IPS-NIHi11 (cell line): ENCODE measurements at regions not wholly inside any gene's neighbourhood (a gene's known extent, or its start where the extent isn't known, plus 50 kb on each side); places are given as distances from the start of the nearest gene placed in this dataset.
"Not testable (repeated sequence)": the region's sequence is repeated elsewhere in the genome, so short reads cannot be mapped to it uniquely, and the experiment has no call there.

ENCODE experiments used
- DNase-seq: peaks from one replicate; pipeline ENCODE4 v3.0.0; 2012; ENCODE audit warnings: mixed read lengths, low spot score

DNA sequence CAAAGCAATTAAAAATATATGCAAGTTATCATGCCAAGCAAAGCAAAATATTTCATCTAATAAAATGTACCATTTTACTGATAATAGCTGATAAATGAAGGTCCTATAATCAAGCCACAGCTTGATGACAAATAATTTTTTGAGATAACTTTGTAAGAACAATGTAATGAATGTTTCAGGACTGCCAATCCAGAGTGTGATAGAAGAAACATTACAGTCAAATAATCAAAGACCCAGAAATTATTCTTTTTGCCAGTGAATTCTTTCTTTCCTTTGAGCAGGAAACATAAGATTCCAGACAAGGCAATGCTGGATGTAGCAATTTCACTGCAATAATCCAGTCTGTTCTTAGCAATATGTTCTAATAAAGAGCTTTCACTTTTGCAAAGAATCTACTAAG lies 556.1 kb downstream of the PLOD2 start:
- DNase-seq: no peak

DNA sequence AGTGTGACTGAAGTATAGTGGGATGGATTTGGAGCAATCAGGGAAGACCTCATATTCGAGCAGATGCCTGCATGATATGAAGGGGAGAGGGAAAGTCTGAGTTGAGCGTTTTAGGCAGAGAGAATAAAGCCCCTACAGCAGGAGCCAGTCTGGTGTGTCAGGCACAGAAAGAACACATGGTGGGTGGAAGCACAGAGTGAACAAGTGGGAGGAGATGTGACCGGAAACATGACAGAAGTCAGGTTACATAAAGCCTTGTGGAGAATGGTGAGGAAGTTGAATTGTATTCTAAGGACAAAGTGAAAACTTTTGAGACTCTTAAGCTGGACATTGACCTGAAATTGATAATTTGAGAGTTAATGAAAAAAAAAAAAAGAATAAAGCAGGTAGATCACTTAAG lies 541.0 kb downstream of the PLOD2 start:
- DNase-seq: no peak

DNA sequence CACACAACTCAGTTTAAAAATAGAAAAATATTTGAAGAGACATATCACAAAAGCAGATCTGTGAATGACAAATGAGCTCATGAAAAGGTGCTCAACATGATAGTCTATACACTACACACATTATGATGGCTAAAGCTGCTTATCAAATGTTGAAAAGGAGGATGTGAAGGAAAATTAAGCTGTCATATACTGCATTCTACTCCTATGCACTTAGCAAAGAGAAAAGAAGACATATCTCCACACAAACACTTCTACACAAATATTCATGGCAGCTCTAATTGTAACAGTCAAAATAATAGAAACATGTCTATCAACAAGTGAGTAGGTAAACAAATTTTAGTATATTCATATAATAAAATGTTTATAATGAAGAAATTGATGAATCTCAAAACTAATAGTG lies 540.5 kb downstream of the PLOD2 start:
- no peak for DNase-seq

DNA sequence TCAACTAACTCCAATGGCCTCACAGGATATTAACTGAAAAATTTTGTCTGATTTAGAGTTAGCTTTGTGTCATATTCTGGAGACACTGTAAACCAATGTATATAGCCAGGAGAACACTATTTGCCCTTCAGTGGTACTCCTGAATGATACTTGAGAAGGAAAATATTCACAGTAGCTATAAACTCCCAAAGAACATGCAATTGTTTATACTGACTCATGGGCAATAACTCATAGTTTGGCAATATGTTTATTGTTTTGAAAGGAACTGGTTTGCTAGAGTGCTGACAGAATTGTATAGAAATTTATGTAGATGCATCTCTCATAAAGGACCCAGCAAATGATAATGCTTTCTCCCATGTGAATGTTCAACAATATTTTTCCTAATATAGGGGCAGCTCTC lies 537.6 kb downstream of the PLOD2 start:
- DNase-seq: no peak

DNA sequence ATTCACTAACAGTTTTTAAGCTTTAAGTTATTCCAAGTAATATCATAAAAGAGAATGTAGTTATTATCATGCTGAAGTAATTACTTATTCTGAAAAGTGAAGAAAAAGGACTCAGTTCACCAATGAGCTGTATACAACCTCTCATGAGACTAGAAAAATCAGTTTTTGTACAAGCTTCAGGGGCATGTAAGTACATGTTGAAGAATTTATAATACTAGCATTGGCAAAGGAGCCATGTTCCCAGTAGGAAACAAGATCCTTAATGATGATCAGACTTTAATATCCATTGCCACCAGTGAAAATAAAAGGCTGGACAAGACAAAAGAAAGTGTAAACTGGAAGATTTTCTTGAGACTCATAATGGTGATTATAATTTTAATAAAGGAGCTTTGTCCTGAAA lies 532.8 kb downstream of the PLOD2 start:
- no peak for DNase-seq

DNA sequence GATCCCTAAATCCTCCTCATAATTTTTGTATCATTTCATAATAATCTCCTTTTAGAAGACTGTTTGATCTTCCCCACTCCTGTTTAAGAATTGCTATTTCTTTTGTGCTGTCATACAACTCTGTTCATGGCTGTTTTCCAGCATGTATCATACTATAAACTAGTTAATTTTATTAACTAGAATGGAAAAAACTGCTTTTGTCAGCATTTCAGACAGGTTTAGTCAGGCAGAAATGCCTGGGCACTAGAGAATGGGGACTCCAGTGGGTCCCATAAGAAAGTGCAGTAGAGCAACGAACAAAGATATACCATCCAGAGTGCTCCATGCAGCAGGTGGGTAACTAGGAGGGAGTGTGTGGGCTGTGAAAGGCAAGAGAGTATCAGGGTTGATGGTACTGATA lies 523.9 kb downstream of the PLOD2 start:
- DNase-seq: no peak

DNA sequence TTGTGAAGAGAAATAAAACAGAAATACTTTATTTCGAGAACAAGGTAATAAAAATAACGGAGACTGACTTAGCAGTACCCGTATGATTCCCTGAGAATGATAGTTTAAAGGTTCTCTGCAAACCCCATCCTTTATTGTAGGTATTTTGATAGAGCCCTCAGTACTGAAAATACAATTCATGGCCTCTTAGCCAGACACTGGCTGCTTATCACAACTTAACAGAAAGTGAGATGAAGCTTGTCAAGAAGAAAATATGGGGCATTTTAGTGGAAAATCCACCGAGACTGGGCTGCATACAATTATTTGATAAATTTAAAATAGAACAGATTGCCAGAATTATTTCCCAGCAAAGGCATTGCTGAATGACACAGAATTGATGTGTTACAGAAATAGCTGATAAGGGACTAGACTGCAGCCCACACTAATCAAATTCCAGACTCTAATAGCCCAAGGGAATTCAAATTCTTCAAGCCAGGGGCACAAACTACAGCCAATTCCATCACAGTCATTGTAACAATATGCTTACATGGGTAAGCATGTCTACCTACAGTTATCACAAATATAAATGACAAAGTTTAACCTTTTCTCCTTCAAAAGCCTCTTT lies 521.9 kb downstream of the PLOD2 start:
- DNase-seq: no peak

DNA sequence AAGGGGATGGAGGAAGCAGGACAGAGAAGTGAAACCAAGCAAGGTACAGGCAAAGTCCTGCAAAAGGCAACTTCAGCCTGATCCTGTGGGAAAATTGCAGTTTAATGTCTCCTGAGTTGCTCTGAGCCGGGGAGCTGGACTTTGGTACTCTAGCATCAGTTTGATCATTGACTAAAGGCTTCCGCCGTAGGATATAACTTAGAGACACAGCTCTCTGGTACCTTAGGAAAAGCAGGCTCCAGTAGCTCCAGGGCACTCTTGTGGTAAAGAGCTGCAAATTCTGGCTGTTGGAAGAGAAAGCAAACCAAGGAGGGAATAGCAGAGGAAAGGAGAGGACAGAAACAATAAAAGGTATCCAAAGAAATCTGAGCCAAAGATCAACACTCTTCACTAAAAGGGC lies 521.1 kb downstream of the PLOD2 start:
- no peak for DNase-seq

DNA sequence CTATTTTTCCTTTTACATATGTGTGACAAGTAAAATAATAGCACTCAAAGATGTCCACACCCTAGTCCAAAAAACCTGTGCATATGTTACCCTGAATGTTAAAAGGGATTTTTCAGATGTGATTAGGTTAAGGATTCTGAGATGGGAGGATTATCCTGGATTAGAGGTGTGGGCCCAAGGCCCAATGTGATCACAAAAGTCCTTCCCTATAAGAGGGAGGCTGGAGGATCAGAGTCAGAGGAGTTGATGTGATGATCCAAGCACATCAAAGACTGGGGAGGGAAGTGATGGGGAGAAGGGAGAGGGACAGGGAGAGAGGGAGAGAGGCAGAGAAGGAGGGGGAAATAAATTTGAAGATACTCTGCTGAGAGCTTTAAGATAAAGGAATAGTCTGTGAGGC lies 512.6 kb downstream of the PLOD2 start:
- no peak for DNase-seq

DNA sequence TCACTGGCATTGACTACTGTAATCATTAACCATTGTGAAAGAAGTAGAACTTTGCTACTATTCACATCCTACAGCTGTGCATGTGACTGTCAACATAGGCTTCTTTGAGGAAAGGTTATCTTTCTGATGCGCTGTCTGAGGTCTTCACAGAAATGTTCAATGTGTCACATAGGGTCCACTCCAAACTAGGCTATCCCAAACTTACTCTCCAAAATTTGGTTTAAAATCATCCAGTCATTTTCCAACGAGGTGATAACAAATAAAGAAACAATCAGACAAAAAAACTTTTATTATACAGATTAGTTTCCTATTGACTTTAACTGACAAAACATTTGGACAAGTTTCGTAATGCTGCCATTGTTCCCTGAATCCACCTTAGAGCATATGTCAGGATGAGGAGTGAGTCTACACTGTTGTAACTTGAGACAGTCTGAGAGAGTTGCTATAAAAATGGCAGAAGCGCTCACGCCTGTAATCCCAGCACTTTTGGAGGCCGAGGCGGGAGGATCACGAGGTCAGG lies 511.6 kb downstream of the PLOD2 start:
- no peak for DNase-seq

DNA sequence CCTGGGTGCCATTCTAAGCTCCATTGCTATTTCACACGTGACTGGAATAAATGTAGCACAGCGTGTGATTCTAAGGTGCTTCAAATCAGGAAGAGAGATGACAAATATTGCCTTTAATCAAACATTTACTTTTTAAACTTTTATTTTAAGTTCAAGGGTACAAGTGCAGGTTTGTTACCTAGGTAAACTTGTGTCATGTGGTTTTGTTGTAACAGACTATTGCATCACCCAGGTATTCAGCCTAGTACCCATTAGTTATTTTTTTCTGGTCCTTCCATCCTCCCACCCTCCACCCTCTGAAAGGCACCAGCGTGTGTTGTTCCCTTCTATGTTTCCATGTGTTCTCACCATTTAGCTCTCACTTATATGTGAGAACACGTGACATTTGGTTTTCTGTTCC lies 510.8 kb downstream of the PLOD2 start:
- no peak for DNase-seq

DNA sequence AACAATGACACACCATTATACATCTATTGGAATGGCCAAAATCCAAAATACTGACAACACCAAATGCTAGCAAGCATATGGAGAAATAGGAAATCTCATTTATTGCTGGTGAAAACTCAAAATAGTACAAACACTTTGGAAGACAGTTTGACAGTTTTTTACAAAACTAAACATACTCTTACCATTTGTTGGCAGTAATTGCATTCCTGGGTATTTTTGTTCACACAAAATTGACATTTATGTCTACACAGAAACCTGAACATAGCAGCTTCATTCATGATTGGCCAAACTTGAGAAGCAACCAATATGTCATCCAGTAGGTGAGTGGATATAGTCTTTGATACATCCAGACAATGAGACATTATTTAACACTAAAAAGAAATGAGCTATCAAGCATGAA lies 489.9 kb downstream of the PLOD2 start:
- no peak for DNase-seq

DNA sequence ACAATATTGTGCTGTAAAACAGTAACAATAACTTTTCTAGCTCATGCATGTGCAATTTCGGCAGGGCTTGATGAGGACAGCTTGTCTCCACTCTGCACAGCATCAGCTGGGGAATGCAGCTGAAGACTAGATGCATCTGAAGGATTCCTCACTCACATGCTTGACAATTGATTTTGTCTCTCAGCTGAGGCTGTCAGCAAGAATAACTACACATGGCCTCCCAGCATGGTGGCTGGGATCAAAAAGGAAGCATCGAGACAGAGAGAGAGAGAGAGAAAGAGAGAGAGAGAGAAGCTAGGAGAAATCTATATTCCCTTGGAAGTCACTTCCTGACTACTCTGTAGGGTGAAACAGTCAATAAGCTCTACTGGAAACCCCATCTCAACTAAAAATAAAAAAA lies 487.1 kb downstream of the PLOD2 start:
- DNase-seq: no peak

DNA sequence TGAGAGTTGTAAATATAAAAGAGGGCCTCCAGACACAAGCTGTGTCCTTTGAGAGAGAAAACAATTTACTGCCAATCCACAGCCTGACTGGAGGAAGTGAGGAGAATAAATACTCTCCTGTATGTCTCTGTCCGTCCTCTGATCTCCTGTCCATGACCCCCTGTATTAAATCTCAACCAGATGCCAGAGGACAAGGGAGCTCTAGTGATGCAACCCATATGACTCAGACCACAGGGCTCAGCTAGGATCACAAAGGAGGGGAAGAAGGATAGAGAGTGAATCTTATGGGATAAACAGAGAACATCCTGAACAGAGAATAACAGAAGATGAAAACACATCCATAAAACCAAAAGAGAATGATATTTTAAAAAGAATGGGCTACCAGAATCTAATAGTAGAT lies 482.6 kb downstream of the PLOD2 start:
- DNase-seq: no peak

DNA sequence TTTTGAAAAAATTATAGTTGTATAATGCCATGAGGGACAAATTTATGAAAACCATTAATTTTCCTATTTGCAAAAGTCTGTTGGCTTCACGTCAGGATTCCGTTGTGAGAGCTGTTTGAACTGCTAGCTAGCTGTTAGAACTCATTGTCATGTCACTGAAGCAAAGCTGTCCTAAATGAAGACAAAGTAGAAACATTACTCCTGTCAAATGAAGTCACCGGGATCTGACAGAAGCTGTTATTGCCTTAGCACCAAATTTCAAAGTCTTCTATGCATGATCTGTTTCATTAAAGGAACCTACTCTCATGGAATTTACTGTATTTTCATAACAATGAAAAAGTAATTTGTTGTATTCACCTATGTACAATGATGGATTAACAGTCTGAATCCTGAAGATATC lies 479.8 kb downstream of the PLOD2 start:
- no peak for DNase-seq

DNA sequence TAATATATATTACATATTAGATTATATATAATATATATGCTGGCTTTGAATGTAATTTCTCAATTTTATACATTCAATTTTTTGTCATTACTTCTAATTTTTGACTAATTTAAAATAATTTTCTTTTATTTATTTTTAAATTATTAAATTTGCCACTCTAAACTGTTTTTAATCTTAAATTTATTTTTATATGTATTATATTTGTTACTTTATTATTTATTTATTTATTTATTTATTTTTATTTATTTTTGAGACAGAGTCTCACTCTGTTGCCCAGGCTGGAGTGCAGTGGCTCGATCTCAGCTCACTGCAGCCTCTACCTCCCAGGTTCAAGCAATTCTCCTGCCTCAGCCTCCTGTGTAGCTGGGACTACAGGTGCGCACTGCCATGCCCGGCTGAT lies 473.0 kb downstream of the PLOD2 start:
- DNase-seq: not testable (repeated sequence)

DNA sequence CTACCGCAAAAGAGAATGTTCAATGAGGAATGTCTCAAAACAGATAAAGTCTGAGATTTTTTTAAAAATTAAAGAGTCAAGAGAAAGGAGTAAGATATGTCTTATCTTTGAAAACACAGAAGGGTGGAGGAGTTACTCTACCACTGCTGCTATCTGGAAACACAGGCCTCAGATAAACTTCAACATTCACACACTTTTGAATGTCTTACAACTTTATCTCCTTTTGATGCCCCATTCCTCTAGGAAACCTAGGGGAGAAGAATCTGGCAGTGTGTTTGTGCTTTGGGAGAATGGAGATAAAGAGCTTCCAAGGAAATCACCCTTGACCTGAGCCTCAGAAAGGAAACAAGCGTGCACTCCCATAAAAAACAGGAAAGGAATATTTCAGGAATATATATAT lies 468.2 kb downstream of the PLOD2 start:
- DNase-seq: no peak

DNA sequence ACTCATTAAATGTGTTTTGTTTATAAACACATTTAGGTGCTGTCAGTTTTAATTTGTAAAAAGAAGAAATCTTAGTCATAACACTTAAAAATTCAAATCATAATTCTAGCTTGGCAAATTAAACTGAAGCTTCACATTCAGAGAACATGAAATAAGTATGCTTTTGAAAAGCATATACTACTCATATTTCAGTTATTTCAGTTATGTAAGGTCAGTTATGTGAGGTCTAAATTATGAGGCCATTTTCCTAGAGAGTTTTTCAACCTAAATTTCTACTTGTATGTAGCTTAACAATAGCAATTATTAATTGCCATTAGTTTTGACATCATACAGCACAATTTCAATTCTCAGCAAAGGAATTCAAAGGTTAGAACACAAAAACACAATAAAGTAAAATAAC lies 465.0 kb downstream of the PLOD2 start:
- no peak for DNase-seq

DNA sequence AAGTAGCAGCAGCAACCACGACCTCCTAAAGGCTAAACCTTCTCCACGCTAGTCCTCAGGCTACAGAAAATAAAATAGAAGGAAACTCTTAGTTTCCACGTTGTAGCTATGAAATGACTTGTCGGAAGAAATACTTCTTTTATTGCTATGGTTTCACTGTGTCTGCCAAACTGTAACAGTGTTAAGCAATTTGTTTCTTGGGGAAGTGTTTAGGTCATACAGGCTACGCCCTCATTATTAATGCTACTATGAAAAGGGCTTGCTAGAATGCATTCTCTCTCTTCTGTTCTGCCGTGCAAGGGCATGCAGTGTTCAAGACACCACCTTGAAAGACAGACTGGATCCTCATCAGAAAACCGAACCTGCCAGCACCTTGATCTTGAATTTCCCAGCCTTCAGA lies 462.7 kb downstream of the PLOD2 start:
- DNase-seq: no peak

DNA sequence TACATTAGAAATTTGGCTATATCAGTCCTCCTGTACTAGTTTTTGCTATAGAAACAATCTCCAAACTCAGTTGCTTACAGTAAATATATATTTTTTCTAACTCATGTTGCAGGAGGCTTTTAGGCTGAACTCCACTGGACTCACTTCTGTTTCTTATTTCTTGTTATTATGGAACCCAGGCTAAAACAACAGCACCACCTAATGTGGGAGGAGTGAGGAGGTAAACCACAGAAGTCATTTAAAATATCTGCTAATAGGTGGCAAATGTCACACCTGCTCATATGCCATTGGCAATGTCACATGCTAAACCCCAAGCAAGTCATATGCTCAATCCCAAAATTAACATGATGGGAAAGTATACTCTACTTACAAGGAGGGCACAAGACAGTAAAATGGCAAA lies 462.2 kb downstream of the PLOD2 start:
- no peak for DNase-seq

DNA sequence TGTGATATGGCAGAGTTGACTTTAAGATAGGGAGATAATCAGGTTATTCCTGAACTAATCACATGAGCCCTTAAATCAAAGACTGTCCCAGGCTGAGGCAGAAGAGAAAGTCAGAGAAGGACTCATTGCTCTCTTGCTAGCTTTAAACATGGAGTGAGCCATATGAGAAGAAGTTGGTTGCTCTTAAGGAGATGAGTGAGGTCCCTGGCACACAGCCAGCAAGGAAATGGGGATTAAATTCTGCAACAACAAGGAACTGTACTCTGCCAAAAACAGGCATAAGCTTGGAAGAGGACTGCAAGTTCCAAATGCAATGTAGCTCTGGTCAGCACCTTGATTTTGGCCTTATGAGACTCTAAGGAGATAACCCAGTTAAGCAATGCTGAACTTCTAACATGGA lies 457.0 kb downstream of the PLOD2 start:
- no peak for DNase-seq

DNA sequence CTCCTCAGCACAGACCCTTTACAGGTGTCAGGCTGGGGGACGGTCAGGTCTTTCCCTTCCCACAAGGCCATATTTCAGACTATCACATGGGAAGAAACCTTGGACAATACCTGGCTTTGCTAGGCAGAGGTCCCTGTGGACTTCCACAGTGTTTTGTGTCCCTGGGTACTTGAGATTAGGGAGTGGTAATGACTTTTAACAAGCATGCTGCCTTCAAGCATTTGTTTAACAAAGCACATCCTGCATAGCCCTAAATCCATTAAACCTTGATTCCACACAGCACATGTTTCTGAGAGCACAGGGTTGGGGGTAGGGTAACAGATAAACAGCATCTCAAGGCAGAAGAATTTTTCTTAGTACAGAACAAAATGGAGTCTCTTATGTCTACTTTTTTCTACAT lies 451.2 kb downstream of the PLOD2 start:
- not testable (repeated sequence) for DNase-seq

DNA sequence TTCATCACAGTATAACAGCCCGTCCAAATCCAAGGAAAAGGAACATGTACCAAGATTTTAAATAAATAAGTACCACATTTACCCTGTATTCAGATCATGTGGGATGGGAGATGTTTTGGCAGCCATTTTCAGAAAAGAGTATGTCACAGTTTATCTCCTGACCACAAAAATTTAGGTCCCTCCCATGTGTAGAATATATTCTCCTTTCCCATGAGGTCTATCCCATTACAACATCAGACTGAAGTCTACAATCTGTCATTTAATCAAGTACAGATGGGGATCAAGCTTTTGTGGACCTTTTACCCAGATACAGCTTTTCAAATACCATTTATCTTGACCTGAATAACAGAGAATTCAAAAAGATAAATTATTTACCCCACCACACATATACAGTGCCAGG lies 444.5 kb downstream of the PLOD2 start:
- no peak for DNase-seq

DNA sequence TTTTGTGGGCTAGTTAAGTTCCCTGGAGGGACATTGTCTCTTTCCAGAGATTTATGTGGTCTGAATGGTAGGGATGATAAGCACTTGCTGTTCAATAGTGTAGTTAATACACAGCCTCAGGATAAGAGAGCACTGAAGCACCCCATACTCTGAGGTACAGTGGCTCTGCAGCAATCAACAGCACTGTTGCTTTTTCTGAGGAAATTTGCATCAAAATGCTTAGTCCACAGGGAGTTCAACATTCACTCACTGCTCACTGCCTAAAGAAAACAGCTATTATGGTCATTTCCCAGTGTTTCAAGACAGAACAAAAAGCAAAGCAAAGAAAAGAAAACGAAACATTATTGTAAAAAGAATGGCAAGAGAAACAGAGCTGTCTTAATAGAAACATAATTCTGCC lies 441.9 kb downstream of the PLOD2 start:
- DNase-seq: peak; percentile 9
